ENCODE measurements at regions not wholly inside any gene's neighbourhood (a gene's known extent, or its start where the extent isn't known, plus 50 kb on each side); places are given as distances from the start of the nearest gene placed in this dataset.

DNA sequence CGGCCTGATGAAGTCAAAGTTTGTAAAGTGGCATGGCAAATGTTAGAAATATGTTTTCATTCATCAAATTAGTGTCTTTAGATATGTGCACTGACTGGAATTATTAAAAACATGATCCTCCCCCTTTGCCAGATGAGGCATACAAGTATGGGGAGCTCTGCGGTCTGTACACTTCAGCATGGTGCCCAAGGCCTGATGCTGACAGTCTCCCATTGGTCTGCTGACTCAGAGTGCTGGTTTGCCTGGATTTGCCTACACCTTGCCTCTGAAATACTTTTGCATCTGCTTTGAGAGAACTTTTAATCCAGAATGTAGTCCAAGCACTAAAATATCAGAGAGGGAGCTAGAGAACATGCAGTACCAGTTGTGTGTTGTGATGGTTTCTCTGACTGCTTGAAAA, 354.3 kb upstream of the ACTBL2 start:
- no peaks in the 10 kb centered on the region; the same call in 1 of the 2 replicates for H3K9me2 ChIP-seq (replicated peaks; ENCODE audit: control insufficient read depth, low read length)
- H3K27me3 ChIP-seq (ENCODE audit: control insufficient read depth, low read length), result no peaks in the 10 kb centered on the region
- no peak overlapping the region for H3K27ac ChIP-seq (ENCODE audit: low read depth, low read length)
- H3K4me2 ChIP-seq (ENCODE audit: low read length), result no peak overlapping the region
- no peaks in the 10 kb centered on the region for H4K20me1 ChIP-seq (ENCODE audit: control insufficient read depth, insufficient read depth, low read depth, low read length)
- TF ChIP-seq EZH2phosphoT487 (IDR thresholded peaks at IDR 0.05; ENCODE audit: borderline replicate concordance, low read length), result no peak
- TF ChIP-seq, protein P1, sequence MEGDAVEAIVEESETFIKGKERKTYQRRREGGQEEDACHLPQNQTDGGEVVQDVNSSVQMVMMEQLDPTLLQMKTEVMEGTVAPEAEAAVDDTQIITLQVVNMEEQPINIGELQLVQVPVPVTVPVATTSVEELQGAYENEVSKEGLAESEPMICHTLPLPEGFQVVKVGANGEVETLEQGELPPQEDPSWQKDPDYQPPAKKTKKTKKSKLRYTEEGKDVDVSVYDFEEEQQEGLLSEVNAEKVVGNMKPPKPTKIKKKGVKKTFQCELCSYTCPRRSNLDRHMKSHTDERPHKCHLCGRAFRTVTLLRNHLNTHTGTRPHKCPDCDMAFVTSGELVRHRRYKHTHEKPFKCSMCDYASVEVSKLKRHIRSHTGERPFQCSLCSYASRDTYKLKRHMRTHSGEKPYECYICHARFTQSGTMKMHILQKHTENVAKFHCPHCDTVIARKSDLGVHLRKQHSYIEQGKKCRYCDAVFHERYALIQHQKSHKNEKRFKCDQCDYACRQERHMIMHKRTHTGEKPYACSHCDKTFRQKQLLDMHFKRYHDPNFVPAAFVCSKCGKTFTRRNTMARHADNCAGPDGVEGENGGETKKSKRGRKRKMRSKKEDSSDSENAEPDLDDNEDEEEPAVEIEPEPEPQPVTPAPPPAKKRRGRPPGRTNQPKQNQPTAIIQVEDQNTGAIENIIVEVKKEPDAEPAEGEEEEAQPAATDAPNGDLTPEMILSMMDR (IDR thresholded peaks at IDR 0.05; ENCODE audit: low read depth, low read length, poor library complexity, severe bottlenecking), result no peak
- no peaks in the 10 kb centered on the region for H3F3A ChIP-seq (ENCODE audit: control insufficient read depth, insufficient read depth)
- H3K4me3 ChIP-seq (ENCODE audit: low read length), result no peak overlapping the region
- no peaks in the 10 kb centered on the region for H3K79me2 ChIP-seq (ENCODE audit: control insufficient read depth, low read length)
- no peaks in the 10 kb centered on the region for H3K4me1 ChIP-seq (ENCODE audit: control insufficient read depth, low read length)
- H3K9me3 ChIP-seq (ENCODE audit: control insufficient read depth, insufficient read depth, low read length), result no peaks in the 10 kb centered on the region
- no peaks in the 10 kb centered on the region for H3K36me3 ChIP-seq (ENCODE audit: control insufficient read depth, low read length)

DNA sequence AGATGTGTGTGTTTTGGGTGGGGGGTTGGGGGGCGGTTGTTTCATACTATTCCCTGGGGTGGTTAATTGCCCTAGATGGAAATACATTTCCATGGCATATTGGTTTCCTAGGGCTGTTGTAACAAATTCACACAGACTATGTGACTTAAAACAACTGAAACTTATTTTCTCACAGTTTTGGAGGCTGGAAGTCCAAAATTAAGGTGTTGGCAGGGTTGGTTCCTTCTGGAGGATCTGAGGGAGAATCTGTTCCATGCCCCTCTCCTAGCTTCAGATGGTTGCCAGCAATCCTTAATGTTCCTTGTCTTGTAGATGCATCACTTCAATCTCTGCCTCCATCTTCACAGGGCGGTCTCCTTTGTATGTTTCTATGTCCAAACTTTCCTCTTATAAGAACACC, 353.7 kb upstream of the ACTBL2 start:
- no peaks in the 10 kb centered on the region for H3K4me1 ChIP-seq (ENCODE audit: control insufficient read depth, low read length)
- no peaks in the 10 kb centered on the region; the same call in 1 of the 2 replicates for H3K9me2 ChIP-seq (replicated peaks; ENCODE audit: control insufficient read depth, low read length)
- H3F3A ChIP-seq (ENCODE audit: control insufficient read depth, insufficient read depth), result no peaks in the 10 kb centered on the region
- H3K27me3 ChIP-seq (ENCODE audit: control insufficient read depth, low read length), result no peaks in the 10 kb centered on the region
- H3K36me3 ChIP-seq (ENCODE audit: control insufficient read depth, low read length), result no peaks in the 10 kb centered on the region
- H3K4me2 ChIP-seq (ENCODE audit: low read length), result no peak overlapping the region
- TF ChIP-seq, protein P1 (IDR thresholded peaks at IDR 0.05; ENCODE audit: low read depth, low read length, poor library complexity, severe bottlenecking), result no peak
- no peak for TF ChIP-seq EZH2phosphoT487 (IDR thresholded peaks at IDR 0.05; ENCODE audit: borderline replicate concordance, low read length)
- no peaks in the 10 kb centered on the region for H3K9me3 ChIP-seq (ENCODE audit: control insufficient read depth, insufficient read depth, low read length)
- H4K20me1 ChIP-seq (ENCODE audit: control insufficient read depth, insufficient read depth, low read depth, low read length), result no peaks in the 10 kb centered on the region
- H3K4me3 ChIP-seq (ENCODE audit: low read length), result no peak overlapping the region
- no peaks in the 10 kb centered on the region for H3K79me2 ChIP-seq (ENCODE audit: control insufficient read depth, low read length)
- H3K27ac ChIP-seq (ENCODE audit: low read depth, low read length), result no peak overlapping the region

DNA sequence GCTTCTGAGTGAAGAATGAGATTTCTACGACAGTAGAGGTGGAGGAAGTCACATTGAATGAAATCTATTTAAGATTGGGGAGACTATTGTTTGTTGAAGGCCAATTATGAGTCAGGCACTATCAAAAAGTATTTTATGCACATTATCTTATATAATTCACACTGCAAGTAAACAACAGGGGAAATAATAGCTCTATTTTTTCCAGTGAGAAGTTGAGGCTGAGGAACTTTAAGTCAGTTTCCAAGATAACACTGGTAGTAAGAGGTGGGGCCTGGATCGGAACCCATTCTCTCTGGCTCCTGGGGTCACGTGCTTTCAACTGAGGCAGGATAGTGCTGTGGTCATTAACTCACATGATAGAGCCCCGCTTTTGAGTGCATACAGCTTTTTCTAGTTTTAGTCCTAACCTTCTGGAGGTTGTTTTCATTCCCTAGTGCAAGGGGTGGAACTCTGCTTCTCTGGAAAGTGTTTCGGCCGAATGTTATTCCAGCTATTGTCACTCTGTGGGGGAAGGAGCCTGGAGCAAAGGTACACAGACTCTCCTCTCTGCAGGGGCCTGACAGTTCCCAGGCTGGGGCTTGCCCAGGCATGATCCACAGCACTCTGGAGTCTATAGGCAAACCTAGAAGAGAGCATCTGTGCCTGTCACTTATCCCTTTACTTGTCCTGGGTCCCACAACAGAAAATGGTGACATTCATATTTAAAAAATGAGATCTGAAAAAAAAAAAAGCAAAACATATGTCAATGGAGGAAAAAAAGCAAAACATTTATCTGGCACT, 352.4 kb upstream of the ACTBL2 start:
- H3K4me1 ChIP-seq (ENCODE audit: control insufficient read depth, low read length), result no peaks in the 10 kb centered on the region
- H3K27ac ChIP-seq (ENCODE audit: low read depth, low read length), result no peak overlapping the region
- H3K4me2 ChIP-seq (ENCODE audit: low read length), result no peak overlapping the region
- no peaks in the 10 kb centered on the region for H3K9me3 ChIP-seq (ENCODE audit: control insufficient read depth, insufficient read depth, low read length)
- no peaks in the 10 kb centered on the region for H3K27me3 ChIP-seq (ENCODE audit: control insufficient read depth, low read length)
- no peaks in the 10 kb centered on the region for H3K79me2 ChIP-seq (ENCODE audit: control insufficient read depth, low read length)
- no peaks in the 10 kb centered on the region for H4K20me1 ChIP-seq (ENCODE audit: control insufficient read depth, insufficient read depth, low read depth, low read length)
- no peaks in the 10 kb centered on the region for H3F3A ChIP-seq (ENCODE audit: control insufficient read depth, insufficient read depth)
- no peak overlapping the region for H3K4me3 ChIP-seq (ENCODE audit: low read length)
- H3K36me3 ChIP-seq (ENCODE audit: control insufficient read depth, low read length), result no peaks in the 10 kb centered on the region
- H3K9me2 ChIP-seq (replicated peaks; ENCODE audit: control insufficient read depth, low read length), result no peaks in the 10 kb centered on the region; the same call in 1 of the 2 replicates
- TF ChIP-seq EZH2phosphoT487 (IDR thresholded peaks at IDR 0.05; ENCODE audit: borderline replicate concordance, low read length), result no peak
- TF ChIP-seq, protein P1 (IDR thresholded peaks at IDR 0.05; ENCODE audit: low read depth, low read length, poor library complexity, severe bottlenecking), result no peak

All from DOHH2 (cell line).